Mesendoderm (in vitro differentiated cells): ENCODE measurements at regions not wholly inside any gene's neighbourhood (a gene's known extent, or its start where the extent isn't known, plus 50 kb on each side); places are given as distances from the start of the nearest gene placed in this dataset.
"Not testable (repeated sequence)": the region's sequence is repeated elsewhere in the genome, so short reads cannot be mapped to it uniquely, and the experiment has no call there.

Source experiments
- DNase-seq: peaks from one replicate; pipeline ENCODE4 v3.0.0; 2013
- H2AK5ac ChIP-seq: 2 replicates; pipeline ENCODE4 v1.6.1; 2013; ENCODE audit warnings: low read length, inconsistent platforms
- H2BK120ac ChIP-seq: 2 replicates; pipeline ENCODE4 v1.6.1; 2013; ENCODE audit warnings: low read depth, mild to moderate bottlenecking, low read length, moderate library complexity, mixed read lengths
- H2BK15ac ChIP-seq: replicated peaks from 2 replicates; pipeline ENCODE4 v1.6.1; 2013; ENCODE audit warnings: low read depth, mild to moderate bottlenecking, moderate library complexity
- H2BK5ac ChIP-seq: 2 replicates; pipeline ENCODE4 v1.6.1; 2013; ENCODE audit warnings: low read length, inconsistent platforms
- H3K18ac ChIP-seq: 2 replicates; pipeline ENCODE4 v1.6.1; 2013; ENCODE audit warnings: mild to moderate bottlenecking, low read length, mixed read lengths
- H3K23ac ChIP-seq: one replicate; pipeline ENCODE4 v1.6.1; 2013; ENCODE audit warnings: low read length
- H3K27ac ChIP-seq: 2 replicates; pipeline ENCODE4 v1.5.1; 2013; ENCODE audit warnings: low read depth, mild to moderate bottlenecking, inconsistent platforms, low read length, moderate library complexity
- H3K27me3 ChIP-seq: 2 replicates; pipeline ENCODE4 v1.6.1; 2013; ENCODE audit warnings: low read length, control low read depth, mild to moderate bottlenecking, inconsistent platforms; ENCODE audit not compliant: insufficient read depth, poor library complexity
- H3K36me3 ChIP-seq: 2 replicates; pipeline ENCODE4 v1.6.1; 2013; ENCODE audit warnings: low read length, inconsistent platforms; ENCODE audit not compliant: control insufficient read depth, insufficient read depth
- H3K4ac ChIP-seq: one replicate; pipeline ENCODE4 v1.6.1; 2013; ENCODE audit warnings: low read depth, mild to moderate bottlenecking, low read length, moderate library complexity
- H3K4me1 ChIP-seq: 2 replicates; pipeline ENCODE4 v1.6.1; 2013; ENCODE audit warnings: low read depth, low read length, inconsistent platforms; ENCODE audit not compliant: control insufficient read depth
- H3K4me2 ChIP-seq: 2 replicates; pipeline ENCODE4 v1.6.1; 2013; ENCODE audit warnings: low read length
- H3K4me3 ChIP-seq: 2 replicates; pipeline ENCODE4 v1.5.1; 2013; ENCODE audit warnings: mild to moderate bottlenecking, low read length
- H3K56ac ChIP-seq: one replicate; pipeline ENCODE4 v1.6.1; 2013; ENCODE audit warnings: low read length
- H3K79me1 ChIP-seq: 2 replicates; pipeline ENCODE4 v1.6.1; 2013; ENCODE audit warnings: low read length, inconsistent platforms
- H3K79me2 ChIP-seq: 2 replicates; pipeline ENCODE4 v1.6.1; 2013; ENCODE audit warnings: mild to moderate bottlenecking, low read length; ENCODE audit not compliant: control insufficient read depth, insufficient read depth
- H3K9ac ChIP-seq: 2 replicates; pipeline ENCODE4 v1.6.1; 2013; ENCODE audit warnings: low read length, inconsistent platforms
- H4K5ac ChIP-seq: one replicate; pipeline ENCODE4 v1.6.1; 2013; ENCODE audit warnings: low read length
- H4K8ac ChIP-seq: one replicate; pipeline ENCODE4 v1.6.1; 2013; ENCODE audit warnings: low read depth, mild to moderate bottlenecking, control low read depth, low read length, moderate library complexity
- WGBS: extraction: QIAGEN DNeasy Blood & Tissue Kit; methylation state at CpG from one replicate; pipeline ENCODE4 v1.1.7; 2013; ENCODE audit warnings: low lambda C conversion rate, missing lambda C conversion rate; ENCODE audit not compliant: insufficient coverage; ENCODE audit errors: extremely low coverage; 5-methylcytosine and 5-hydroxymethylcytosine counted together

DNA sequence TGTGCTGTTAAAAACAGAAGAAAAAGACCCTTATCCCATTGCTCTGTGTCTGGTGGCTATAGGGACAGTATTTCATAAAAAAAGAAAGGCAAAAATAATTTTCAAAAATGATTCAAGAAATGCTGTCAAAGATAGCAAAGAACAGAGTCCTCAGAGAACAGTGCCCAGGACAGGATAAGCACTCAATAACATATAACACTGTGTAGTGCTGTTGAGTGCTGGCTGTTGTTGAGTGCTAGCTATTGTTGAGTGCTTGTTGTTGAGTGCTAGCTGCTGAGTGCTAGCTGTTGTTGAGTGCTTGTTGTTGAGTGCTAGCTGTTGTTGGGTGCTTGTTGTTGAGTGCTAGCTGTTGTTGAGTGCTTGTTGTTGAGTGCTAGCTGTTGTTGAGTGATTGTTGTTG, 94.5 kb upstream of the PLGLB2 start:
- not testable (repeated sequence) for H2AK5ac ChIP-seq, H2BK15ac ChIP-seq, H3K79me2 ChIP-seq, H3K4me3 ChIP-seq, H3K18ac ChIP-seq, H3K79me1 ChIP-seq, H3K23ac ChIP-seq, DNase-seq, H3K4me1 ChIP-seq, H3K4ac ChIP-seq, H3K56ac ChIP-seq, H3K27me3 ChIP-seq, H4K8ac ChIP-seq, H4K5ac ChIP-seq, H2BK120ac ChIP-seq, H3K4me2 ChIP-seq, H2BK5ac ChIP-seq, H3K9ac ChIP-seq, H3K27ac ChIP-seq, H3K36me3 ChIP-seq

DNA sequence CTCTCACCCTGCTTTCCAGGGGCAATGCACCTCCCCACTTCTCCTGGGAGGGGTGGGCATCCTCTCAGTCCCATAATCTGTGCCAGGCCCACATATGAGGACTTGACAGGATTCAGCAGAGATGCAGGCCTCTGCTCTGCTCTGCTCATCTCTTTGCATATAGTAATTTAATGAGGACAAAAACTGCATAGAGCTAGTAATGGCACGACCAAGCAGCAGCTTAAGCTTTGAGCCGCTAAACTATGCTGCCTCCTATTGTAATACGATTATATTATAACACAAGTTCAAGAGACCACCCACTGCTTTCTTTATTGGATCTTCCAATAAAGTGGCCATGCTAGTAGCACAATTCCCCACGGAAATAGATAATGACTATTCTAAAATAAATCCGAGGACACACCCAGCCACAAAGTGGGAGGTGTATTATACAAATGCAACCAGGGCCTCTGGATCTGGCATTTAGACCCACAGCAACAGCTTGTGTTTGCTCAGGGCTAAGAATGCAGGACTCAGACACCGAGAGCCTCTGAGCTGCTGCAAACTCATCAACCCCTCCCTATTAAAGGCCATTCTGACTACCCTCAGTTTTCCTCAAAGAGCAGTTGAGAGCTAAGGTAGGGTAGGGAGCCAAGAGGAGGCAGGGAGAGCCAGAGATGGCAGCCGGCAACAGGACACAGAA, 93.6 kb upstream of the PLGLB2 start:
- not testable (repeated sequence) for H4K8ac ChIP-seq, H3K4me2 ChIP-seq, H3K79me2 ChIP-seq, H2AK5ac ChIP-seq, H3K56ac ChIP-seq, H3K27me3 ChIP-seq, H2BK15ac ChIP-seq, DNase-seq, H3K79me1 ChIP-seq, H3K9ac ChIP-seq, H3K4me1 ChIP-seq, H3K27ac ChIP-seq, H3K4me3 ChIP-seq, H4K5ac ChIP-seq, H2BK120ac ChIP-seq, H3K4ac ChIP-seq, H2BK5ac ChIP-seq, H3K23ac ChIP-seq, H3K18ac ChIP-seq, H3K36me3 ChIP-seq
- WGBS: no CpG with 5 or more reads among the region's 7 CpGs

DNA sequence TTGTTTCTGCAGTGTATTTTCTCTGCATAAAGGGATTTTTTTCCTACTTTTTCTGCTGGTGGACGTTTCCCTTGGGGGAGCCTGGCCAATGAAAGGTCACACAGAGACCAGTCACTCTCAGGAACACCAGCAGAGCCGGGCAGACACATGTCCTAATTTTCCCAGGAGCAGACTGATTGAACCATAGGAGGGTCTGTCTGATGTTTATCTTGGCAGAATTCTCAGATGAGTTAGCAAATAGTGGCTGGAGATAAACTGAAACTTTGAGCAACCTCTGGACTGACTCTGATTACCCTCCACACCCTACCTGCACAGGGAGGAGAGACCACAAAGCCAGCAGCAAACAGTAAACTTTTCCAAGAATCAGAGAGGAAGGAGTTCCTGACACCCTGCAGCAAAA, 90.0 kb upstream of the PLGLB2 start:
- not testable (repeated sequence) for H3K4me1 ChIP-seq, H3K4ac ChIP-seq, H3K27me3 ChIP-seq, H4K8ac ChIP-seq, H3K4me3 ChIP-seq, H3K4me2 ChIP-seq, DNase-seq, H2BK120ac ChIP-seq, H3K79me1 ChIP-seq, H3K18ac ChIP-seq, H3K23ac ChIP-seq, H3K27ac ChIP-seq, H4K5ac ChIP-seq, H2BK5ac ChIP-seq, H3K9ac ChIP-seq, H2BK15ac ChIP-seq, H2AK5ac ChIP-seq, H3K36me3 ChIP-seq, H3K79me2 ChIP-seq, H3K56ac ChIP-seq
- WGBS: no CpG with 5 or more reads among the region's 2 CpGs

DNA sequence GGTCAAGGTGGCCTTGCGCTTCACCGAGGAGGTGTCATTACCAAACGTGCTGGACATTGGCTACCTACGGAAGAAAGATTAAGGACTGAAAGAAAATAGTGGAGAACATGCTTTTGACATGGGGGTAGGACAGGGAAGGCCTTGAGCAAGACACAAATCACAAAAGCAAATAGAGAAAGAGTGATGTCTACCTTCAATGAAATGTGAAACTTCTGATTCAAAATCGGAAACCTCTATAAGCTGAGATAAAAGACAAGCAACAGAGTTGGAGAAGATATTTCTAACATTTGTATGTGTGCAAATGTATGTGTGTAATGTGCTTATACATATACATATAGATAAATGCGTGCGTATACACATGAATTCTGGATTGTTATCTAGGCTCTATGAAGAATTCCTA, 89.5 kb upstream of the PLGLB2 start:
- not testable (repeated sequence) for H2BK120ac ChIP-seq, H3K4me2 ChIP-seq, H3K79me1 ChIP-seq, H3K23ac ChIP-seq, H3K56ac ChIP-seq, H4K5ac ChIP-seq, H2BK5ac ChIP-seq, H2AK5ac ChIP-seq, H3K4me1 ChIP-seq, H3K27ac ChIP-seq, H3K36me3 ChIP-seq, H3K18ac ChIP-seq, H3K4ac ChIP-seq, H3K9ac ChIP-seq, H3K27me3 ChIP-seq, H4K8ac ChIP-seq, H3K79me2 ChIP-seq, DNase-seq, H2BK15ac ChIP-seq, H3K4me3 ChIP-seq
- WGBS: no CpG with 5 or more reads among the region's 7 CpGs

DNA sequence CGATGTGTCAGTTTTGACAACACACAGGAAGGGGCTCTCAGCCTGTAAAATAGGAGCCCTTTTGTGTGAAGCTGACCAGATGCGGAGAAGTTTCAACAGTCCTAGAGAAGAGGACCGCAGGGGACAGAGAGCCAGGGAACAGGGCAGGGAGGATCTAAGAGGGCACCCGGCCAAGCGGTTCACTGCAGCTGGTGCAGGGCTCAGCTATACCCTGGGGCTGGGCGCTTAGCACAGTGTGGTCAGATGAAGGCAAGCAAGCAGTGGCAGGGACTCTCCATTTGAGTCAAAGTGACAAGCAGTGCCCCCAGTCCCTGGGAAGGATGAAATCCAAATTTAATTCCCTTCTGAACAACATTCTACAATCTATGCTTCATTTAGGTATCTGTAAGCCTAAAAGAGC, 88.9 kb upstream of the PLGLB2 start:
- H3K4me3 ChIP-seq, H3K4me2 ChIP-seq, H2AK5ac ChIP-seq, H3K4ac ChIP-seq, H3K27ac ChIP-seq, H3K79me1 ChIP-seq, H3K9ac ChIP-seq, H3K56ac ChIP-seq, H2BK120ac ChIP-seq, H3K18ac ChIP-seq, DNase-seq, H3K4me1 ChIP-seq, H3K36me3 ChIP-seq, H2BK5ac ChIP-seq, H3K79me2 ChIP-seq, H3K23ac ChIP-seq, H4K8ac ChIP-seq, H3K27me3 ChIP-seq, H4K5ac ChIP-seq, H2BK15ac ChIP-seq: not testable (repeated sequence)
- WGBS: no CpG with 5 or more reads among the region's 6 CpGs

DNA sequence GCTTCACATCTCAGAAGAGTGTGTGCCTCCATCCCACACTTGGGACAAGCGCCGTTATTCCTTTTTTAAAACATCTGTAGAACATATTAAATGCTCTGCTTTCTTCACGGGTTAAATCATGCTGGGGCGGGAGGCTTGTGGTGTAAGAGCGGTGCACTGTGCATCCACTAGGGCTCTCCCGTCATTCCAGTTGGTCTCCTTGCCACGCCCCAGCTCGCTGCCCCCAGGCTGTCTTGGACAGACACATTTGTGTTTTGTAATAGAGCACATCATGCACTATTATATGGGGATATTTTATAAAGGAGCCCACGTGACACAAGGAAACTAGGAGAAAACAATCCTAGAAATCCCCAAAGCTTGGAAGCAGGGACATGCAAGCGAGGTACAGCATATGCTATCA, 87.7 kb upstream of the PLGLB2 start:
- not testable (repeated sequence) for H2BK120ac ChIP-seq, H4K8ac ChIP-seq, H2AK5ac ChIP-seq, H2BK15ac ChIP-seq, H3K36me3 ChIP-seq, DNase-seq, H3K18ac ChIP-seq, H3K4me3 ChIP-seq, H4K5ac ChIP-seq, H3K4ac ChIP-seq, H3K23ac ChIP-seq, H3K79me1 ChIP-seq, H3K4me2 ChIP-seq, H3K27ac ChIP-seq, H3K4me1 ChIP-seq, H3K56ac ChIP-seq, H3K79me2 ChIP-seq, H2BK5ac ChIP-seq, H3K9ac ChIP-seq, H3K27me3 ChIP-seq
- no CpG with 5 or more reads among the region's 10 CpGs for WGBS
